ENCODE measurements at regions not wholly inside any gene's neighbourhood (a gene's known extent, or its start where the extent isn't known, plus 50 kb on each side); places are given as distances from the start of the nearest gene placed in this dataset.
A peak's percentile ranks its signal among the peaks of the same experiment; 100 is the strongest.
"Not testable (repeated sequence)": the region's sequence is repeated elsewhere in the genome, so short reads cannot be mapped to it uniquely, and the experiment has no call there.

GRCh38 chr5:93964421-93964820 lies 223.0 kb upstream of the POU5F2 start:
- in situ Hi-C loops (cut with HindIII; ENCODE audit: low pct_unique_long_range_greater_than_20kb, low sequenced_read_pairs): no loop called here

GRCh38 chr5:93960042-93960441 lies 218.6 kb upstream of the POU5F2 start:
- DNase-seq (ENCODE audit: low read depth, low spot score): no peak
- in situ Hi-C loops (cut with HindIII; ENCODE audit: low pct_unique_long_range_greater_than_20kb, low sequenced_read_pairs): no loop called here

More at GRCh38 chr5:93964421-93964820, 223.0 kb upstream of the POU5F2 start:
- DNase-seq (ENCODE audit: low read depth, low spot score): no peak

- in situ Hi-C loops (cut with HindIII; ENCODE audit: low pct_unique_long_range_greater_than_20kb, low sequenced_read_pairs): no loop called here
- DNase-seq (ENCODE audit: low read depth, low spot score): no peak
These were observed 214.6 kb upstream of the POU5F2 start for GRCh38 chr5:93956006-93956405.

GRCh38 chr5:93954421-93955069 lies 213.1 kb upstream of the POU5F2 start:
- in situ Hi-C loops (cut with HindIII; ENCODE audit: low pct_unique_long_range_greater_than_20kb, low sequenced_read_pairs): no loop called here
- no peak for DNase-seq (ENCODE audit: low read depth, low spot score)

GRCh38 chr5:93953442-93953841 lies 212.0 kb upstream of the POU5F2 start:
- in situ Hi-C loops (cut with HindIII; ENCODE audit: low pct_unique_long_range_greater_than_20kb, low sequenced_read_pairs): no loop called here
- DNase-seq (ENCODE audit: low read depth, low spot score): no peak

- in situ Hi-C loops (cut with HindIII; ENCODE audit: low pct_unique_long_range_greater_than_20kb, low sequenced_read_pairs): no loop called here
- DNase-seq (ENCODE audit: low read depth, low spot score): no peak
These were observed 200.5 kb upstream of the POU5F2 start for GRCh38 chr5:93941897-93942296.

- DNase-seq (ENCODE audit: low read depth, low spot score); in situ Hi-C loops (cut with HindIII; ENCODE audit: low pct_unique_long_range_greater_than_20kb, low sequenced_read_pairs): not testable (repeated sequence)
These were observed 191.9 kb upstream of the POU5F2 start for GRCh38 chr5:93933269-93933668.

- in situ Hi-C loops (cut with HindIII; ENCODE audit: low pct_unique_long_range_greater_than_20kb, low sequenced_read_pairs): no loop called here
- no peak for DNase-seq (ENCODE audit: low read depth, low spot score)
These were observed 188.7 kb upstream of the POU5F2 start for GRCh38 chr5:93930098-93930497.

- DNase-seq (ENCODE audit: low read depth, low spot score): no peak
- in situ Hi-C loops (cut with HindIII; ENCODE audit: low pct_unique_long_range_greater_than_20kb, low sequenced_read_pairs): no loop called here
These were observed 187.7 kb upstream of the POU5F2 start for GRCh38 chr5:93929131-93929530.

- in situ Hi-C loops (cut with HindIII; ENCODE audit: low pct_unique_long_range_greater_than_20kb, low sequenced_read_pairs): no loop called here
These were observed 185.6 kb upstream of the POU5F2 start for GRCh38 chr5:93926831-93927620.

GRCh38 chr5:93925321-93925720 lies 183.9 kb upstream of the POU5F2 start:
- no peak for DNase-seq (ENCODE audit: low read depth, low spot score)
- in situ Hi-C loops (cut with HindIII; ENCODE audit: low pct_unique_long_range_greater_than_20kb, low sequenced_read_pairs): no loop called here

More at GRCh38 chr5:93926831-93927620, 185.6 kb upstream of the POU5F2 start:
- no peak for DNase-seq (ENCODE audit: low read depth, low spot score)

- in situ Hi-C loops (cut with HindIII; ENCODE audit: low pct_unique_long_range_greater_than_20kb, low sequenced_read_pairs): no loop called here
- DNase-seq (ENCODE audit: low read depth, low spot score): no peak
These were observed 183.2 kb upstream of the POU5F2 start for GRCh38 chr5:93924628-93925027.

- in situ Hi-C loops (cut with HindIII; ENCODE audit: low pct_unique_long_range_greater_than_20kb, low sequenced_read_pairs): no loop called here
- no peak for DNase-seq (ENCODE audit: low read depth, low spot score)
These were observed 181.2 kb upstream of the POU5F2 start for GRCh38 chr5:93922551-93922950.

- in situ Hi-C loops (cut with HindIII; ENCODE audit: low pct_unique_long_range_greater_than_20kb, low sequenced_read_pairs): no loop called here
- DNase-seq (ENCODE audit: low read depth, low spot score): no peak
These were observed 179.6 kb upstream of the POU5F2 start for GRCh38 chr5:93921001-93921400.

- in situ Hi-C loops (cut with HindIII; ENCODE audit: low pct_unique_long_range_greater_than_20kb, low sequenced_read_pairs): no loop called here
These were observed 175.5 kb upstream of the POU5F2 start for GRCh38 chr5:93916872-93917271.

GRCh38 chr5:93915142-93915553 lies 173.7 kb upstream of the POU5F2 start:
- in situ Hi-C loops (cut with HindIII; ENCODE audit: low pct_unique_long_range_greater_than_20kb, low sequenced_read_pairs): no loop called here
- peak; percentile 73 for DNase-seq (ENCODE audit: low read depth, low spot score)

More at GRCh38 chr5:93916872-93917271, 175.5 kb upstream of the POU5F2 start:
- DNase-seq (ENCODE audit: low read depth, low spot score): no peak

GRCh38 chr5:93911609-93912008 lies 170.2 kb upstream of the POU5F2 start:
- in situ Hi-C loops (cut with HindIII; ENCODE audit: low pct_unique_long_range_greater_than_20kb, low sequenced_read_pairs): no loop called here
- no peak for DNase-seq (ENCODE audit: low read depth, low spot score)

GRCh38 chr5:93909356-93909755 lies 168.0 kb upstream of the POU5F2 start:
- in situ Hi-C loops (cut with HindIII; ENCODE audit: low pct_unique_long_range_greater_than_20kb, low sequenced_read_pairs): no loop called here

GRCh38 chr5:93904917-93905316 lies 163.5 kb upstream of the POU5F2 start:
- no peak for DNase-seq (ENCODE audit: low read depth, low spot score)
- in situ Hi-C loops (cut with HindIII; ENCODE audit: low pct_unique_long_range_greater_than_20kb, low sequenced_read_pairs): no loop called here

More at GRCh38 chr5:93909356-93909755, 168.0 kb upstream of the POU5F2 start:
- DNase-seq (ENCODE audit: low read depth, low spot score): peak; percentile 24
